Inferior parietal cortex (tissue), 1 donor: ENCODE measurements at regions not wholly inside any gene's neighbourhood (a gene's known extent, or its start where the extent isn't known, plus 50 kb on each side); places are given as distances from the start of the nearest gene placed in this dataset.
"Not testable (repeated sequence)": the region's sequence is repeated elsewhere in the genome, so short reads cannot be mapped to it uniquely, and the experiment has no call there.

Experiments
- DNase-seq: peaks from one replicate; pipeline ENCODE4 v3.0.0-alpha.2; 2016; ENCODE audit errors: extremely low spot score

- no peak for DNase-seq
These were observed 325.4 kb downstream of the QKI start for GRCh38 chr6:163739966-163740365.

- no peak for DNase-seq
These were observed 324.8 kb downstream of the QKI start for GRCh38 chr6:163739408-163739725.

GRCh38 chr6:163738725-163739407 is 324.3 kb downstream of the QKI start:
- no peak for DNase-seq

GRCh38 chr6:163738304-163738703 is 323.8 kb downstream of the QKI start:
- DNase-seq: no peak

- DNase-seq: no peak
These were observed 320.6 kb downstream of the QKI start for GRCh38 chr6:163735076-163735475.

- no peak for DNase-seq
These were observed 318.5 kb downstream of the QKI start for GRCh38 chr6:163733061-163733460.

- no peak for DNase-seq
These were observed 318.0 kb downstream of the QKI start for GRCh38 chr6:163732479-163732878.

GRCh38 chr6:163732014-163732351 is 317.5 kb downstream of the QKI start:
- not testable (repeated sequence) for DNase-seq

GRCh38 chr6:163731215-163732013 is 316.9 kb downstream of the QKI start:
- DNase-seq: no peak

- no peak for DNase-seq
These were observed 316.0 kb downstream of the QKI start for GRCh38 chr6:163730246-163731210.

- no peak for DNase-seq
These were observed 314.8 kb downstream of the QKI start for GRCh38 chr6:163729127-163729872.

GRCh38 chr6:163728442-163729126 is 314.1 kb downstream of the QKI start:
- DNase-seq: no peak

- DNase-seq: no peak
These were observed 311.6 kb downstream of the QKI start for GRCh38 chr6:163726037-163726695.

- DNase-seq: no peak
These were observed 310.8 kb downstream of the QKI start for GRCh38 chr6:163725008-163725941.

- DNase-seq: no peak
These were observed 309.7 kb downstream of the QKI start for GRCh38 chr6:163724196-163724595.

- no peak for DNase-seq
These were observed 309.2 kb downstream of the QKI start for GRCh38 chr6:163723759-163724158.

- DNase-seq: no peak
These were observed 307.6 kb downstream of the QKI start for GRCh38 chr6:163721922-163722692.

- DNase-seq: no peak
These were observed 306.9 kb downstream of the QKI start for GRCh38 chr6:163721435-163721834.
